Muscle of arm (tissue), 1 donor: ENCODE measurements at regions not wholly inside any gene's neighbourhood (a gene's known extent, or its start where the extent isn't known, plus 50 kb on each side); places are given as distances from the start of the nearest gene placed in this dataset.

Source experiments
- DNase-seq: peaks from one replicate; pipeline ENCODE4 v3.0.0-alpha.2; 2013

DNA sequence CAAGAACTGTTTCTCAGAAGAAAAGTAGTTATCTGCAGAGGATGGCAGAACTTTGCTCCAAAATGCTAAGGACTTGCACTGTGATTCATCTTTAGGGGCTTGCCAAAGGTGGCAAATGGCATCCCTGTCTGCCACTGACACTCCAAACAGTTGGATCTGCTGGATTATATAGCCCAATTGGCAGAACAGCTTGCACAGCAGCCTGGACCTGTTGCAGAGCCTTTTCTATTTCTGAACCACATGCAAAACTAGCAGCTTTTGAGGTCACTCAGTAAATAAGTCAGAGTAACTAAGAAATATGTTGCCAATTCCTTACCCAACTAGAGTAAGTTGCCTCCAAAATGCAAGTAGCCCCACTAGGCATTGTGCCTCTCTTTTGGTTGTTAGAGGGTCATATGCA, 397.5 kb upstream of the NOVA1 start:
- no peak for DNase-seq

DNA sequence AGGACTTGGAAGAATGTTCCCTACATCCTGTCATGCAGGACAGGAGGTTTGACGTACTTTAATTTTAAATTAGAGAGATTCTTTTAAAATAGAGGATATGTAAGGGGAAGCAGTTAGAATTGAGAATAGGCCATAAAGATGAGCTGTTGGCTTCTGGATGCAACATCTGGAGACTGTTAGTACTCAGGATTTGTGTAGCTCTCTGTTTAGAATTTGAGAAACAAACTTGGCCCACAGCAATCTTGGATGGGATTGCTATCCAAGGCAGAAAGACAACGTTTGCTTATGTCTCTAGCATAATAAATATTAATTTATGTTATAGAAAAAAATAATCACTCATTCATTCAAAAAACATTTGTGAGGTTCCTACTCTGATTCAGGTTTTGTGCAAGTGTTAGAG, 398.4 kb upstream of the NOVA1 start:
- DNase-seq: peak; percentile 89

DNA sequence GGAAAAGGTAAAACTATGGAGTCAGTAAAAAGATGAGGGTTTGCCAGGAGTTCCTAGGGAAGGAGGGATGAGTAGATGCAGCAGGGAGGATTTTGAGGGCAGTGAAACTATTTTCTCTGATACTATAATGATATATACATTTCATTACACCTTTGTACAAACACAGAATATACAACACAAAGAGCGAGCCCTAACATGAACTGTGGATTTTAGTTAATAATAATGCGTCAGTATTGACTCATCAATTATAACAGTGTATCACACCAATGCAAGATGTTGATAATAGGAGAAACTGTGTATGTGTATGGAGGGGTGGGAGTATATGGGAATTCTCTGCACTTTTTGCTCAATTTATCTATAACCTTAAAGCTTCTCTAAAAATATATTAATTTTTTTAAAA, 404.3 kb upstream of the NOVA1 start:
- no peak for DNase-seq

DNA sequence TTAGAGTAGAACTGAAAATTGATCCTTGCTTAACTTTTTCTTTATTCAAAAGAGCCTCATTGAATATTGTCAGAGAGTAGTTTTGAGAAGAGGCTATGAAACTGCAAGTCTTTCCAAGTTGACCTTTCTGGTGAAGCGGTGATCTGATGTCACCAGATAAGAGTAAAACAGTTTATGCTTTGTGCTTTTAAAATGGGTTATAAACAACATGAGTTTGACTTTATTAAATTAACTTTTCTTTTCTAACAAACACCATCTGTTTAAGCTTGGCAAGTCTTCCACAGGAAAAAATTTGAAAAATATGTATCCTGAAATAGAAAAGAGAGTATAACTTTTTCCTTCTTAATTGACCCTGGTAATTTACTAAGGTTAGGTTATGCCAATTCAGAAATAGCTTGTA, 408.7 kb upstream of the NOVA1 start:
- no peak for DNase-seq

DNA sequence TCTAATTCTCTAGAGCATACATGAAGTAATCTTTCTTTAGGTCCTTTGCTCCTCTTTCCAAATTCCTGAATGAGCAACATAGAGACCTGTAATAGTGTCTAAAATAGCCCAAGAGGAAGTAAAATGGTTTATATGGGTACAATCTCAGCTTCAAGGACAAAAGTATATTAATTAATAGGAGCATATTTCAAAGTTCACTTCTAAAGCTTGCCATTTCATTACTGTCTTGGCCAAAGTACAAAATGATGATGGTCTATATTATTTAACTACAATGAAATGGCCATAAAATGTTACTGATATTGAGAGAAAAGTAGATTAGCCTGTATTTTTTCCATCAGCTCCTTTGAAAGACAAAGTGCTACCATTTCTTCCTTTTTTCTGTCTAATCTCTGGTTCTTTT, 410.4 kb upstream of the NOVA1 start:
- no peak for DNase-seq

DNA sequence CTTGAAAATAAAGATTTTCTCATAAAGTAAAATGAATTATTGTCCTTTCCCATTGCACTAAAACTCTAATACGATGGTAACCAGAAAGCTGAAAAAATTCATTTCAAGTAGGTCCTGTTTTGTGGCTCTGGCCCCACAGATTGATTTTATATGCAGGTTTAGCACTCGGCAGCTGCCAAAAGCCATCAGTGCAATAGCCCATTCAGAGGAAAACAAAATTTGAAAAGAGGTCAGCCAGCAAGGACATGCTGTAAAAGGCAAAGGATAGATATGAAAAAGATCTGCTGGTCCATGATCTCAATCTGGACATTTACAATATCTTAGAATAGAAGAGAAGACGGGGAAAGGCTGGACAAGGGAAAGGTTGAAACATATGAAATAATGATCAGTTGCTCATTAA, 414.8 kb upstream of the NOVA1 start:
- DNase-seq: no peak

DNA sequence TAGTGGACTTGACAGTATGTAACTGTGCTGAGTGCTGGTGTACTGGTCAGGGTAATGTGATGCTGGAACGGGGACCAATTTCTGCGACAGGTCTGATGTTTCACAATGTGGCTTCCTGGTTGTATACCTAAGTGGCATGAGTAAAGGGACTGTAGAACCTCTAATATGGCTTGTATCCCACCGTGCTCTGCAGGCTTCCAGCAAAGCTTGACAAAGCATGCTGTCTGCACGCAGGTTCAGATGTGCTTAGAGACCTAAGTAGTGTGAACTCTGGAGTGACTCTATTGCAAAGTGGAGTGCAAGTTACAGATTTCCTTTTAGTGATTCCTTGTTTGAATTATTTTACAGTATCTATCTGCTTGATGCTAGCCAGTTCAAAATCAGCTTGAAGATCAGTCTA, 415.8 kb upstream of the NOVA1 start:
- DNase-seq: no peak

DNA sequence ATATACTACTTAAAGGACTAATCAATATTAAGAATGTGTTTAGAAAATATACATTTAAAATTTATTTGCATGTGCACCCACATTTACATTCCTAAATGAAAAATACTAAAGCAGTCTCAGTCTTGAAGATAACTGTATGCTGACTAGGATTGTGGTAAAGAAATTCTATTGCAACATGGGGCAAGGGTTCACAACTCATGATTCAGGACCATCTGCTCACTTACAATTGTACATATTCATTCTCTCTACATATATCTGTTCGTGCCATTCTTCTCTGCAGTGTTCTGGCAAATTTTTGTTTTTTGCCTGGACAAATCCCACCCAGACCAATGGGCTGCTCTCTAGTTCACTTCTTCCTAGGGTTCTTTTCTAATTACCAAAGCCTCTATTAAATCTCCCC, 417.2 kb upstream of the NOVA1 start:
- no peak for DNase-seq

DNA sequence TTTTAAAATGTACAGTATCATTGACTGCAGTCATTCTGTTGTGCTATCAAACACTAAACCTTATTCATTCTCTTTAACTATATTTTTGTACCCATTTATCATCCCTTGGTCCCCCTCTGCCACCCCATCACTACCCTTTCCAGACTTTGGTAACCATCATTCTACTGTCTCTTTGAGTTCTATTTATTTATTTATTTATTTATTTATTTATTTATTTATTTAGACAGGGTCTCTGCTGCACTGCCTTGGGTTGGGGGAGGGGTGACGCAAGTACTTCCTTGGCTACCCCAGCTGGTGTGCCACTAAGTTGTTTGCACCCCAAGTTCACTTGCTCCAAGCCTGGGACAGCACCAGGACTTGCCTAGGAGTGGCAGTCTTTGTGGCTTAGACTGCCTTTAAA, 427.8 kb upstream of the NOVA1 start:
- no peak for DNase-seq

DNA sequence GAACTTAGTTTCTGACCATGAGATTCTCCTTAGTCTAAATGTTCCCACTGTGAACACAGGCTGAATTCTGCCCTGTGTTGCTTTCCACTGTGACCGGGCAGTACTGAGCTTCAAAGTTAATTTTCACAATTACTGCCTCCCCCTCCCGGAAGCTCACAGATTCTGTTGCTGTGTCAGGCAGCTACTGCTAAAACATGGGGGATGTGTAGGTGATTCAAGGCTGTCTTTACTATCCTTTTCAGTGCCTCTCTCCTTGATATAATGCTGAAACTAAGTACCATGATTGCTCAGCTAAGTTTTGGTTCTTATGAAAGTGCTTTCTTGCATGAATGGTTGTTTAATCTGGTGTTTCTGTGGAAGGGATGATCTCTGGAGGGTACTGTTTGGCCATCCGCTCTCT, 428.3 kb upstream of the NOVA1 start:
- DNase-seq: no peak

DNA sequence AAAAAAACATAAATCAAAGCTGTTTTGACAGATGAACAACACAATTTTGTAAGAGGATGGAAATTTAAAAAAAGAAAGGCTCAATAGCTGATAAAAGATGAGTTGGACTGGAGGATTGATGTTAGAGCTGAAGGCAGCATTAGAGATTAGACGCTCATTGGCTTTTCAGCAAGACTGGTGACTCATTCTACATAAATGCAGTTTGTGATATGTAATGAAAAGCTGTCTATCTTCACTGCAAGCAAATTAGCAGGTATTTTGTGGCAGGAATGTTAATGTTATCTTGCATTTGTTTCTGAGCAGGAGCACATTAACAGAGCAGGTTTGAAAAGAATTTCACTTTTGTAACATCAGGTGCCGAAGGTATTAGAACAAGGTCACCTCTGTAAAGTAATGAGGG, 442.7 kb upstream of the NOVA1 start:
- no peak for DNase-seq

DNA sequence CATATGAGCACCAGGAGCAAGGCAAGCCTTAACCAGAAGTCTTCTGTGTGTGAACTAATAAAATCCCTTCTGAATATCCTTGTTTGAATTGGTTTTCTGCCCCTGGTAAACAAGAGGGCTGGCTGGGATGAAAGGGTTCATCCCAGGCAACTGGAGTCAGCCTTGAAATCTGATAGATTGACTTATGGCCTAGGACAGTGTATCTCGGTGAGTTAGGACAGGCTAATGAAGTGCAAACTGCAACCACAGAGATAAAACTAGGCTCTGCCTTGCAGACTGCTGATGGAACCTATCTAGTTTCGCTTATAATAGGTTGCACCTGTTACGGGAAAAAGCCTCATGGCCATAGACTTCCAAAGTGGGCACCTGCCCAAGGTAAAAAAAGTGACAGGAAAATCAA, 451.9 kb upstream of the NOVA1 start:
- DNase-seq: no peak

DNA sequence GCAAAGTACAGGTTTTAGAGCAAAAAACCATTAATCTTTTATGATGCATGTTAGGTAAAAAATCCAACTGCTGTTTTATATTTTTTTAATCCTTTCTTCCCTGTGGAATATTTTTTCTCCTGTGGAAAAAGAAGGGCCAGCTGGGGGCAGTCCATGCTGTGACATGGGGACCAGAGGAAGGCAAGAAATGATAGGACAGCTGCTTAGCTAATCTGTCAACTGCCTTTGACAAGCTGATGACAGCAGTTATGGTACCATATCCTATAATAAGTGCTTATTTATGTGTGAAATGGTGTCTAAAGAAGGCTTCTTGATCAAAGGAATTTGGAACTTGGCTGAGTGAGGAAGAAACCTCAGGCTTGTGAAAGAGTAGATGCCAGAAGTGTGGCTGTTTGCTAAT, 452.4 kb upstream of the NOVA1 start:
- DNase-seq: no peak

DNA sequence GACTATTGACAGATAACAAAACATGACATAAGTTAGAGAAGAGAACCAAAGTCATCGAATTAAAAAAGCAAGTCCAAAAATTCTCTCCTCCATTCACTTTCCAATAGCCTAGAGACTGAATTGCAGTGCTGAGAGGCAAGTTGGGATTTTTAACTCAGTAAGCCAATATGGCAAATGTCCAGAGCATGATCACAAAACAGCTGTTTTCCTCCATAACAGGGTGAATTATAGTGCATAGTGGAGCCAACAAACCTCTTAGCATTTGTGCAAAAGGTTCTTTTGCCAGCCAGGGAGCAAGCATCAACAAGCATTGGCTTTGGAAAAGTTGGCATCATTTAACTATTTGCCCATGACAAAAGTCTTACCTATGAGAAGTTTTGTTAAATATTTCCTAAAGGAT, 458.8 kb upstream of the NOVA1 start:
- DNase-seq: peak; percentile 89

DNA sequence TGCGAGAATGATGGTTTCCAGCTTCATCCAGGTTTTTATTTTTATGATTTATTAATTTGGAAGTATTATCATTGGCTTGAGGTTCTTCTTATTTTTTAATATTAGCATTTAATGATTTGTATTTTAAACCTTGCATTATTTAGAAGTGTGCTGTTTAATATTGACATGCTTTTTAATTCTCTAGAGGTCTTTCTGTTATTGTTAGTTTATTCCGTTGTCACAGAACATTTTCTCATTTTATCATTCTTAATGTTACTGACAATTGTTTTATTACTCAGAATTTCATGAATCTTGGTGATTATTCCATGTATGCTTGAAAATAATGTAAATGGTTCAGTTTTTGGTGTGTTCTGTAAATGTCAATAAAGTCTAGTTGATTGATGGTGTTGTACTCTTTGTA, 463.5 kb upstream of the NOVA1 start:
- DNase-seq: no peak

DNA sequence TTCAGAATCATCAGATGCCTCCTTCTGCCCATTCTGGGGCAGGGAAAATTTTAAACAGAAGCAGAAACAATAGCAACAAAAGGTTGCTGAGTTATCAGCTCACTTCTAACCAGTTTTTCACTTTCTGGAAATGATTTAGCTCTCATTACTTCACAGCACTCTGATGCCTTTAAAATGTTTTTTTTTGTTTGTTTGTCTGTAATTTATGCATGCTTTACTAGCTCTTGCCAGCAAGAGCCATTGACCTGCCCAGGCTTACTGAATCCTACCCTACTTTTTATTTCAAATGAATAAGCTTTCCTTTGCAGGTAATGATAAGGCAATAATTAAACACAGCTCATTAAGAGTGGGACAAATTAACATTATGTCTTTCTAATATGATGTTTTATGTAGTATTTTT, 466.1 kb upstream of the NOVA1 start:
- no peak for DNase-seq

DNA sequence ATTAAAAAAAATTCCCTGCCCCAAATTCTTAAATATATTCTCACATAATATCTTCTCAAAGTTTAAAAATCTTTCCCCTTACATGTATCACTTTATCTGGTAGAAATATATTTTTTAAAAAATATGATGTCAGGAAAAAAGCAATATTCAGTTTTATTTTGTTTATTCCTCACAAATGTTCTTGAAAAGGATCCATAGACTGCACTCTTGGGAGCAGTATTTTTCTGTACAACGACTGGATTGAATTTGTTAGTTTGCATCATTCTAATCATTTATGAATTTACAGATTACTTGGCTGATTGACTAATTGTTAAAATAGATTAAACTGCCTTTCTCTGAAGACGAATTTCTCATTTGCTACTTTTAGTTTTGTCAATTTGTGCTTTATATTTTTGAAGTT, 468.1 kb upstream of the NOVA1 start:
- DNase-seq: no peak

DNA sequence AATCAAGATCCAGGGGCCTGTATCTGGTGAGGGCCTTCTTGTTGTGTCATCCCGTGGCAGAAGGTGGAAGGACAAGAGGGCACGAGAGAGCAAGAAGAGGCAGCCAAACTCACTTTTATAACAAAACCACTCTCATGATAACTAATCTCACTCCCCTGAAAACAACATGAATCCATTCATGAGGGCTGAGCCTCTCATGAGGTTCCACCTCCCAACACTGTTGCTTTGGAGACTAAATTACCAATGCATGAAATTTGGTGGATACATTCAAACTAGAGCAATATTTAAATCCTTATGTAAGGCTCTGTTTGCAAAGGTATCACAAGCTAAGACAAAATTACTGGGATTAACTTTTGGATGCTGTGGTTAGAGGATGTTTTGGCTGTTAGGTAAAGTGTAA, 470.1 kb upstream of the NOVA1 start:
- no peak for DNase-seq

DNA sequence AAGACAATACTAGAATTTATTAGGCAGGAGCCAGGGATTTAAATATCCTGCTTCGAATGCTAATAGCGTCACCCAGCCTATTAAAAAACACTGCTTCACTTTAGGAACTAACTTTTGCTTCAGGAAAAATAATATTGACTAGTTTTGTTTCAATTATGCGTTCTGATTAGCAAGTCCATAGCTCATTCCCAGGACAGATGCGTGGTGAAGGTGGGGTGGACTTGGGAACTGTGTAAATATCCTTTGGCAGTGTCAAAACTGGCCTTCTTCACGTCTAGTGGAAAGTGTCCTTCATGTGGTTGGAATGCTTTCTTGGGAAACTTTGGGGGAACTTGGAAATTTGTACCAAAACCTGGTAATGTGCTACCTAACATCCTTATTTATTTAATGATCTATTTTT, 474.8 kb upstream of the NOVA1 start:
- no peak for DNase-seq

DNA sequence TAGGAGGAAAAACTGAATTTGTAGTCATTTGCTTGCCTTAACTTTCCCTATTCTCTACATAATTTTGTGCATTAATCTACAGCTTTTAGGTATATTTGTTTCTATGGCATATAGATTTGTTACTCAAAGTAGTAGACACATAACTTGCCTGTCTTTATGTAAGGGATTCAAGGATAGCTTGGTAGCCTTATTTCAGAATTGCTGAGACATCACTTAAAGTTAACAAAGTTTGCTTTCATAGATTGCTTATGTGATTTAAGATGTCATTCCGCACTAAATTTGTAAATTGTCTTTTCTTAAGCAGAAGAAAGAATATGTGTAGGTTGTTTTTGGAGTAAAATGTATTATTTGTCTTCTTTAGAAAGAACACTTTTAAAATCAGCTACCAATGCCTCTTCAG, 477.7 kb upstream of the NOVA1 start:
- DNase-seq: no peak

DNA sequence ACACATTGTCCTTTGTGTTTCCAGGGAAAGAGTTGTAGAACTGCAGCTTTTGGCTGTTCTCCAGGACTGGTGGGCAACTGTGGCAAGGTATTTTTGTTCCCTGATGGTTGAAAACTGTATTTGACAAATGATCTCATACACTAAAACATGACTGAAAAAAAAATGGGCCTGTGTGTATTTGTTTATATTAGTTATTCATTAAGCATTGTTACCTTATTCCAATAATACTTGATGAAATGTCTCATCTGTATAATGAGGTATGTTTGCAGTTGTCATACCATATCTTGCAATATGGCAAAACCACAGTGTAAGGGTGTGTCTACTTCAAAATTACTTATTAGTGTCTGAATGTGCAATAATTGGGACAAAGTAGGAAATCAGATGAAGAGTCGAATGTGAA, 479.4 kb upstream of the NOVA1 start:
- no peak for DNase-seq

DNA sequence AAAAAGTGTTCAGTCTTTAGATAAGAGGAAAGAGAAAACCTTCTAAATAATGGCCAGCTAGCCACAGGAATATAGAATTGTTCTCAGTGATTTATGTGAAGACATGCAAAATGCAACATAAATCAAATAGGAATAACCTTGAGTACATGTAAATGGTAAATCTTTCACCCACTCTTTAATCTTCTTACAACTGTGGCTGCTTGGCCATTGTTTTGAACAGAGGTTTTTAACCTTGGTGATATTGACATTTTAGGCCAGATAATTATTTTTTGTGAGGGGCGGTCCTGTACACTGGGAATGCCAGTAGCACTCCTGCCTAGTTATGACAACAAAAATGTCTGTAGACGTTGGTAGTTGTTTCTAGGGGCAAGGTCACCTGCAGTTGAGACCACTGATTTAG, 479.9 kb upstream of the NOVA1 start:
- no peak for DNase-seq

DNA sequence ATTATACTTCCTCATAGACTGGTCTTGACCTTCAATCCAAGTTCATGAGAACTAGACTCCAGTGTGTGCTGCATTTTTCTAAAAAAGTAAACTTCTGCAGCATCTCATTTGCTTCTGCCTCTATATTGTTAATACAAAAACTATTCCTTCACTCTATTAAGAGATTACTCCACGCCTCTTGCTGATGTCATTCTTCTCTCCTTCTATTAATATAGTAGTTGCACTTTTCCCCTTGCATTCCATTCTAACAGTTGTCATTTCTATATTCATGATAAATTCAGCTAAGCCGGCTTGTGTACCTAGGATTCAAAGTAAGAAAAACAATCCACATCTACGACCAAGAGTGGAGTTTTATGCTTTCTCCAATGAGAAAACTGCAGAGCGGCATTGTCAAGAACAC, 480.4 kb upstream of the NOVA1 start:
- DNase-seq: no peak

DNA sequence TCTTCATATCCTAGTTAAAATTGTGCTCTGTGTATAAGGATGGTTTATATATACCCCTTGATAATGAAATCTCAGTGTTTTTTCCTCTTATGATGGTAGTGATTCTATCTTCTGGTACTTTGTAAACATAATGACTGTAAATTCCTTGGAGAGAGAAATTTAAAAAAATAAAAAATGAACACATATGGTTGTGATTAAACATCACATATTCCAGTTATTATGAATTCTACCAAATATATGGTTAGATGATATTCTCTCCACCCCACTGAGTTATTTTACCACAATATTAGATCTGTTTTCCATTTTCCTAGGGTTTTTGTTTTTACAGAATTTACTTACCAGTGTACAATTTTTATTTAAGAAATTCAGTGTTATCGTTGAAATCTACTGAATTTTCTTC, 481.9 kb upstream of the NOVA1 start:
- no peak for DNase-seq

DNA sequence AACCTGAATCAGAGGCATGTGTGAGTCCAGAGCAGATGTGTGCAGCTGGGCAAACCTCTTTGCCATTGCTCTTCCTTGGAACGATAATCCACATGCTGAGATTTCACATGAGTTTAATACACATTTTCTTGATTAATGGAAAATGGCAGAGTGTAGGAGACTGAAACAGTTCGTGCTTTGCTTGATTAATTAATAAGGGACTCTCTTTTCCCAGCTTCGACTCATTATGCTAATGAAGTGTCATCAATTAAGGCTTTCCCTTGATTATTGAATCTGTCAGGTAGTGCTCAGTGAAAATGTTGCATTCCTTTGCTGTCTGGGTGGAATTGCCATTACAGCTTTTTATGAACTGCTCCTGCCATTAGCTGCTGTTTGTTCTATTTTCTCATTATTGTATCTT, 487.7 kb upstream of the NOVA1 start:
- DNase-seq: no peak

DNA sequence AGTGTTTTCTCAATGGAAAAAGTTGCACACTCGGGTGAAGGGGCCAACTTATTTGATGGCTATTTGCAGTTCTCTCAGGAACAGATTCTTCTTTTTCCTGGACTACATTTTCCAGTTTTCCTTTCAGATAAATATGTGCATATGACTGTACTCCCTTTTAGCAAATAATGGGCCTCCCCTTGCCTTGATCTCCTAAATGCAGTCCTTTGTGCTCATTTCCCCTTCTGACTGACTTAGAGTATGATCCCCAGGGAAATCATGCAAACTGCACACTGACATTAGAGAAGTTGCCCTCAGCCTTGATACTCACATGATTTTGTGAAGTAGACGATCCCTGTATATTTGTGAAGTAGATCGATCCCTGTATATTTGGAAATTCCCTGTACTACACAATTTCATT, 492.9 kb upstream of the NOVA1 start:
- no peak for DNase-seq
